SU-DHL-6 (cell line): ENCODE measurements at regions not wholly inside any gene's neighbourhood (a gene's known extent, or its start where the extent isn't known, plus 50 kb on each side); places are given as distances from the start of the nearest gene placed in this dataset.

Experiments
- CTCF ChIP-seq: fragments of 200-600 bp; sonication (generic); IDR thresholded peaks from one replicate; pipeline ENCODE4 v1.5.1; 2017; ENCODE audit warnings: antibody characterized with exemption, mild to moderate bottlenecking, low read length, moderate library complexity; ENCODE audit not compliant: insufficient read depth, poor library complexity, severe bottlenecking
- EZH2phosphoT487 ChIP-seq: fragments of 200-600 bp; sonication (generic), shearing (Covaris generic); conservative IDR thresholded peaks from 2 replicates; pipeline ENCODE4 v1.6.1; 2018; ENCODE audit warnings: mild to moderate bottlenecking, antibody characterized with exemption, low read length, moderate library complexity, mixed read lengths

- no peak for TF ChIP-seq CTCF
- no peak for TF ChIP-seq EZH2phosphoT487
Observed at GRCh38 chr4:100009490-100009889, 59.4 kb upstream of the H2AZ1 start.
